SK-N-MC (cell line): ENCODE measurements at regions not wholly inside any gene's neighbourhood (a gene's known extent, or its start where the extent isn't known, plus 50 kb on each side); places are given as distances from the start of the nearest gene placed in this dataset.

Experiments used
- EZH2 ChIP-seq: fragments of 200-600 bp; sonication (generic); IDR thresholded peaks from one replicate; pipeline ENCODE4 v1.6.1; 2017; ENCODE audit warnings: antibody characterized with exemption
- FOXP2 ChIP-seq: optimal IDR thresholded peaks from 2 replicates; pipeline ENCODE3; 2011; ENCODE audit warnings: mild to moderate bottlenecking, moderate library complexity; ENCODE audit not compliant: insufficient read depth; ENCODE audit errors: extremely low read length, control extremely low read depth
- POLR2AphosphoS5 ChIP-seq: IDR thresholded peaks from 2 replicates; pipeline ENCODE4 v1.6.1; 2012; ENCODE audit warnings: mild to moderate bottlenecking, low read depth, low read length, borderline replicate concordance

GRCh38 chr2:145715601-145716000 is 1195.7 kb upstream of the ZEB2 start:
- TF ChIP-seq EZH2 (no peak), POLR2AphosphoS5 (no peak), FOXP2 (no peak)
